AG04450 (cell line): ENCODE measurements at regions not wholly inside any gene's neighbourhood (a gene's known extent, or its start where the extent isn't known, plus 50 kb on each side); places are given as distances from the start of the nearest gene placed in this dataset.

Experiments
- CTCF ChIA-PET: fragments of 300-600, 350-600 bp; formaldehyde crosslinking; extraction: SDS; loops from one replicate; lab custom pipeline; 2022; ENCODE audit warnings: antibody characterized with exemption, inconsistent platforms; lab: Charles Lee
- POLR2A ChIA-PET: fragments of 350-600 bp; formaldehyde crosslinking; extraction: SDS; loops from one replicate; lab custom pipeline; 2021; ENCODE audit warnings: antibody characterized with exemption, inconsistent platforms; lab: Yijun Ruan, JAX
- DNase-seq: peaks from one replicate; pipeline ENCODE4 v3.0.0-alpha.2; 2011; ENCODE audit warnings: low read depth, low spot score
- H3K27ac ChIP-seq: one replicate; pipeline ENCODE4 v1.5.1; 2012; ENCODE audit warnings: low read depth, low read length, control low read depth
- H3K27me3 ChIP-seq: one replicate; pipeline ENCODE4 v1.6.0; 2012; ENCODE audit warnings: low read length; ENCODE audit not compliant: control insufficient read depth, insufficient read depth
- H3K4me3 ChIP-seq: 2 replicates; pipeline ENCODE4 v1.5.1; 2011; ENCODE audit warnings: mild to moderate bottlenecking, low read depth, low read length, control low read depth
- H3K9me3 ChIP-seq: 2 replicates; pipeline ENCODE4 v1.5.1; 2012; ENCODE audit warnings: low read length; ENCODE audit not compliant: control insufficient read depth, insufficient read depth
- CTCF ChIP-seq: IDR thresholded peaks from 2 replicates; pipeline ENCODE4 v1.5.1; 2011; ENCODE audit warnings: low read depth, low read length, control low read depth, inconsistent platforms

- DNase-seq, result no peak
- ChIA-PET CTCF (no interaction called here), POLR2A (no interaction called here)
- Histone ChIP-seq H3K27me3 (peaks cover 3% of the 10 kb centered on the region), H3K4me3 (no peak overlapping the region), H3K9me3 (no peaks in the 10 kb centered on the region), H3K27ac (no peak overlapping the region)
- no peak for TF ChIP-seq CTCF
Measured at GRCh38 chr3:127476936-127477335, 113.6 kb downstream of the TPRA1 start.

- no peak overlapping the region for H3K27ac ChIP-seq
- TF ChIP-seq CTCF, result no peak
- H3K4me3 ChIP-seq, result no peak overlapping the region
- DNase-seq, result no peak
- ChIA-PET POLR2A (no interaction called here), CTCF (no interaction called here)
- H3K27me3 ChIP-seq, result peaks cover 3% of the 10 kb centered on the region
- no peaks in the 10 kb centered on the region for H3K9me3 ChIP-seq
Measured at GRCh38 chr3:127475975-127476705, 114.4 kb downstream of the TPRA1 start.

- Histone ChIP-seq H3K9me3 (no peaks in the 10 kb centered on the region), H3K27ac (no peak overlapping the region), H3K27me3 (peaks cover 4% of the 10 kb centered on the region), H3K4me3 (no peak overlapping the region)
- DNase-seq, result no peak
- ChIA-PET CTCF (no interaction called here), POLR2A (no interaction called here)
- TF ChIP-seq CTCF, result no peak
Measured at GRCh38 chr3:127475391-127475790, 115.1 kb downstream of the TPRA1 start.

GRCh38 chr3:127473244-127474024, 117.1 kb downstream of the TPRA1 start:
- Histone ChIP-seq H3K9me3 (no peaks in the 10 kb centered on the region), H3K4me3 (no peak overlapping the region), H3K27me3 (peaks cover 2% of the 10 kb centered on the region), H3K27ac (no peak overlapping the region)
- no peak for TF ChIP-seq CTCF
- CTCF ChIA-PET, result no interaction called here
- DNase-seq, result no peak
- POLR2A ChIA-PET, result no interaction called here

- no peak overlapping the region for H3K4me3 ChIP-seq
- no peaks in the 10 kb centered on the region for H3K9me3 ChIP-seq
- peaks cover 2% of the 10 kb centered on the region for H3K27me3 ChIP-seq
- no peak for TF ChIP-seq CTCF
- no peak overlapping the region for H3K27ac ChIP-seq
- ChIA-PET POLR2A (no interaction called here), CTCF (interaction anchor here (0.6 kb wide), 1 partner anchor 224 kb away, joined by 4 read pairs; no protein-coding TSS in a partner anchor)
- DNase-seq, result no peak
Measured at GRCh38 chr3:127472506-127472905, 118.0 kb downstream of the TPRA1 start.
